Right lung (tissue), 2 donors: ENCODE measurements at regions not wholly inside any gene's neighbourhood (a gene's known extent, or its start where the extent isn't known, plus 50 kb on each side); places are given as distances from the start of the nearest gene placed in this dataset.
"Not testable (repeated sequence)": the region's sequence is repeated elsewhere in the genome, so short reads cannot be mapped to it uniquely, and the experiment has no call there.

ENCODE experiments used
- DNase-seq, 2 donors: peaks; one replicate each; pipeline ENCODE4 v3.0.0-alpha.2; 2013

DNA sequence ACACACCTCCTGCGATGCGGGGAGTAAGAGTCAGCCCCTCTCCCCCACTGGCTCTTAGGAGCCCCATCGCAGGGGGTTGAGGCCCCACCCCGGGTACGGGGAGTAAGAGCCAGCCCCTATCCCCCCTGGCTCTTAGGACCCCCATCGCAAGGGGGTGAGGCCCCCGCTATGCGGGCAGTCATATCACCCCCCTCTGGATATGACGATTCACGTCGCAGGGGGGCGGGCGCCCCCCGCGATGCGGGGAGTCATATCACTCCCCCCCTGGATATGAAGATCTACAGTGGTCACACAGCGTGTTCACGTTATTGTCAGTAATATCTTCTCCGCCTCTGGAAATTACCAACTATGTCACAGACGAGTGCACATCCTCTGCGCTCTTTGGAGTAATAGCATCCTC lies 61.1 kb downstream of the DEFB131A start:
- not testable (repeated sequence) for DNase-seq

DNA sequence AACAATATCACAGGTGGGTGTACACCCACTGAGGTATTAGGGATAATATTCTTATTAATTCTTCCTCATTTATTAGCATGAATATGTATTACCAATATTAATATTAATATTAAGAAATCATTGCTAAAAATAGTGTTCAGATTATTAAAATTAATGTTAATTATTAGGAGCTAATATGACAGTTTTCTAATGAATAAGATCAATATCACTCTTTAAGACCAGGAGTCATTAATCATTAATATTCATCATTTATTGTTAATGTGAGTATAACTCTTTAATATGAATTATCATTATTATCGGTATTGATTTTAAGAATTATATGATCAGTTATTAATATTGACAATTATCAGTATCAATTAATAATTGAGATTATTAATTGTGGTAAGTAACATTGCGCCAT lies 62.5 kb downstream of the DEFB131A start:
- not testable (repeated sequence) for DNase-seq

DNA sequence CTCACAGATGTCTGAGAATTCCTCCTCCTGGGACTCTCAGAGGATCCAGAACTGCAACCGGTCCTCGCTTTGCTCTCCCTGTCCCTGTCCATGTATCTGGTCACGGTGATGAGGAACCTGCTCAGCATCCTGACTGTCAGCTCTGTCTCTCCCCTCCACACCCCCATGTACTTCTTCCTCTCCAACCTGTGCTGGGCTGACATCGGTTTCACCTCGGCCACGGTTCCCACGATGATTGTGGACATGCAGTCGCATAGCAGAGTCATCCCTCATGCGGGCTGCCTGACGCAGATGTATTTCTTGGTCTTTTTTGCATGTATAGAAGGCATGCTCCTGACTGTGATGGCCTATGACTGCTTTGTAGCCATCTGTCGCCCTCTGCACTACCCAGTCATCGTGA lies 68.7 kb downstream of the DEFB131A start:
- DNase-seq: not testable (repeated sequence)

DNA sequence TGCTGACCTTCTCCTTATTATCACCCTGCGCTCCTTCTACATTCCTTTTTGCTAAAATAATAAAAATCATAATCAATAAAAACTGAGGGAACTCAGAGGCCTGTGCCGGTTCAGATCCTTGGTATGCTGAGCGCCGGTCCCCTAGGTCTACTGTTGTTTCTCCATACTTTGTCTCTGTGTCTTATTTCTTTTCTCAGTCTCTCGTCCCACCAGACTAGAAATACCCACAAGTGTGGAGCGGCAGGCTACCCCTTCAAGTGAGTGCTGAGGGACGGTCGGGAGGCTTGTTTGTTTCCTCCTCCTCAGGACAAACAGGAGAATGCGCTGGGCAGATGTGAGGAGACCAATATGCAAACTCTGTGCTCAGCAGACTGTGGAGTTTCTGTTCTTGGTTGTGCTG lies 75.4 kb downstream of the DEFB131A start:
- DNase-seq: not testable (repeated sequence)

- not testable (repeated sequence) for DNase-seq
These were observed 78.7 kb downstream of the DEFB131A start for GRCh38 chr4:9522903-9523302.

DNA sequence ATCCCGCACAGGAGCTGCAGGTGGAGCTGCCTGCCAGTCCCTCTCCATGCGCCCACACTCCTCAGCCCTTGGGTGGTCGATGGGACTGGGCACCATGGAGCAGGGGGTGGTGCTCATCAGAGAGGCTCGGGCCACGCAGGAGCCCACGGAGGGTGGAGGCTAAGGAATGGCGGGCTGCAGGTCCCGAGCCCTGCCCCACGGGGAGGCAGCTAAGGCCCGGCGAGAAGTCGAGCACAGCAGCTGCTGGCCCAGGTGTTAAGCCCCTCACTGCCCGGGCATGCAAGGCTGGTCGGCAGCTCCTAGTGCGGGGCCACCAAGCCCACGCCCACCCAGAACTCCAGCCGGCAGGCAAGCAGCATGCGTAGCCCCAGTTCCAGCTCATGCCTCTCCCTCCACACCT lies 80.2 kb downstream of the DEFB131A start:
- not testable (repeated sequence) for DNase-seq

GRCh38 chr4:9532134-9532862 lies 88.1 kb downstream of the DEFB131A start:
- DNase-seq: peak; percentile 74 to 78

DNA sequence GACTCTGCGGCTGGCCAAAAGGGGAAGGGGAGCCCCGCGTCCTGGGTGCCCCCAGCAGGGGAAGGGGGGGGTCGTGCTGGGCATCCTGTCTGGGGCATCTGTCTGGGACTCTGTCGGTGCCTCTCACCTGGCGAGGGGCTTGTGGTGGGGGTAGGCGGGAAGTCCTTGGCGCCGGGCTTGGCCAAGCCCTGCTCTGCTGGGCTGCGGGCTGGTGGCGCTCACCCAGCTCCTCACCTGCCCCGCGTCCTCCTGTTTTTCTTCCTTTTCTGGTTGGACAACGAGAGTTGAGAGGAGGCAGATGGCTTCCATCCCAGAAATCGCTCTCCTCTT lies 88.6 kb downstream of the DEFB131A start:
- DNase-seq: not testable (repeated sequence)

DNA sequence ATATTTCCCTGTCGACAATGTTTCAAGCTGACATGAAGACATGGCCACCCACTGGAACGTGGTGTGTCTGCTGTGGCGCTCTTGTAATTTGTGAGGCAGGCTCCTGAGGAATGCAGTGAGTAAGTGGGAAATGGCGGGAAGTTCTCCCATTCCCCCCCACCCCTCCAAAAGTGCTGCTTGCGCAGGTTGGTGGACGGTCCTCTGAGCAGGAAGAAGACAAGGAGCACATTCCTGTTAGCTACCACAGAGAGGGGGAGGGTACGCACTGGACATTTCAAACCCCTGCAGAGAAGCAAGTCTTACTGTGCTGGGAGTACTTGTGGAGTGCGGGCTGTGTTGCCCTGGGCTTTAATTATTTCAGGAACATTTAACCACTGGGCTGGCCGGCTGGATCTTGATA lies 92.9 kb downstream of the DEFB131A start:
- not testable (repeated sequence) for DNase-seq

- DNase-seq: not testable (repeated sequence)
These were observed 95.8 kb downstream of the DEFB131A start for GRCh38 chr4:9539939-9540520.

- DNase-seq: not testable (repeated sequence)
These were observed 97.2 kb downstream of the DEFB131A start for GRCh38 chr4:9541388-9541915.

DNA sequence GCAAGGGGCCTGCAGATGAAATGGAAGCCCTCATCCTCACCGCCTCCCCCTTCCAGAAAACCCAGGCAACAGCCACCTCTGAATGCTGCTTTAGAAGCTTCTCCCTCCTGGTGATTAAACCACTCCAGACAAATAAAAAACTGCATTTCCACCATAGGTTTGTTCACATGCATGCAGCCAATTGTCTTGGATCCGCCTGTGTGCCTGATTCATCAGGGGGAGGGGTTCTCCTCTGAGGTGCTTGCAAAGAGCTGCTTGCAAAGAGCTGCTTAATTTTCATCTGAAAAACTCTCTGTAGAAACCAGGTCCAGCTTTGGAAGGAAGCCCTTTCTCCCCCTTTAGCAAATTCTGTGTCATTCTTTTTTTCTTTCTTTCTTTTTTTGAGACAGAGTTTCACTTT lies 100.6 kb downstream of the DEFB131A start:
- not testable (repeated sequence) for DNase-seq

GRCh38 chr4:9547470-9547869 lies 103.3 kb downstream of the DEFB131A start:
- DNase-seq: not testable (repeated sequence)

DNA sequence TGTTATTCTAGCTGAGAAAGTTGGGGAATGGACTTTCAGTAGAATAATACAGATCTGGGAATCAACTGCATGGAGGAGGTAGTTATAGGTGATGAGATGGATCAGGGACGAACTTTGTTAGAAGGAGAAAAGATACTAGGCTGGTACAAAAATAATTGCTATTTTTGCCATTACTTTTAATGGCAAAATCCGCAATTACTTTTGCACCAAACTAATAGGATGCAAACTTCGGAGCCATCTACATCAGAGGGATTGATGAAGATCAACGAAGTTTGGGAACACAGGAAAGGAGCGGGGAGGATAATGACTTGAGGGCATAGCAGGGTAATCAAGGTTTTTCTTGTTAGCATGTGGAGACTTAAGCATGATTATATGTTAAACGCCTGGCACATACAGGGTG lies 111.9 kb downstream of the DEFB131A start:
- DNase-seq: not testable (repeated sequence)

DNA sequence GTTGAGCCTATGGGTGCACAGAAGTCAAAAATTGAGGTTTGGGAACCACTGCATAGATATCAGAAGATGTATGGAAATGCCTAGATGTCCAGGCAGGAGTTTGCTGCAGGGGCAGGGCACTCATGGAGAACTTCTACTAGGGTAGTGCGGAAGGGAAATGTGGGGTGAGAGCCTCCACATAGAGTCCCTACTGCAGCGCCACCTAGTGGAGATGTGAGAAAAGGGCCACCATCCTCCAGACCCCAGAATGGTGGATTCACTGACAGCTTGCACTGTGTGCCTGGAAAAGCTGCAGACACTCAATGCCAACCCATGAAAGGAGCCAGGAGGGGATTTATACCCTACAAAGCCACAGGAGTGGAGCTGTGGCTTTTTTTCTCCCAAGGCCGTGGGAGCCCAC lies 133.7 kb downstream of the DEFB131A start:
- not testable (repeated sequence) for DNase-seq

DNA sequence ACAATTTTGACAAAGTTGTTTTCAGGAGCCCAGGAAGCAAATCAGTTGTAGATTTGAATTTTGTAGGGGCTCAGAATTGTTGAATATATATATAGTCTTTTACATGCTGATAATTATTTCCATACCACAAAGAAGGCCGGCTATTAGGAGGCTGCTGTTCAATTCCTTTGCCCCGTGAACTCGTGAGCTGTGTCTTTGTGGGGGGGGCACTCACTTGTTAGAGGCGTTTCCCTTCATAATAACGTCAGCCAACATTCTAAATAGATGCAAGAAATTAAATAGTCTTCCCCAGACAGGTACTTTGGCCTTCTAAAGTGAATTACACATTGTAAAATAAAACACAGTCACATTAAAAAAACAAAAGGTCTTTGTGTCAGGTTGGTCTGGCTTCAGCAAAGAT lies 138.7 kb downstream of the DEFB131A start:
- DNase-seq: not testable (repeated sequence)

GRCh38 chr4:9592010-9592409 lies 147.8 kb downstream of the DEFB131A start:
- no peak for DNase-seq

- no peak for DNase-seq
These were observed 150.7 kb downstream of the DEFB131A start for GRCh38 chr4:9594948-9595347.

- DNase-seq: not testable (repeated sequence)
These were observed 151.3 kb downstream of the DEFB131A start for GRCh38 chr4:9595531-9595930.

DNA sequence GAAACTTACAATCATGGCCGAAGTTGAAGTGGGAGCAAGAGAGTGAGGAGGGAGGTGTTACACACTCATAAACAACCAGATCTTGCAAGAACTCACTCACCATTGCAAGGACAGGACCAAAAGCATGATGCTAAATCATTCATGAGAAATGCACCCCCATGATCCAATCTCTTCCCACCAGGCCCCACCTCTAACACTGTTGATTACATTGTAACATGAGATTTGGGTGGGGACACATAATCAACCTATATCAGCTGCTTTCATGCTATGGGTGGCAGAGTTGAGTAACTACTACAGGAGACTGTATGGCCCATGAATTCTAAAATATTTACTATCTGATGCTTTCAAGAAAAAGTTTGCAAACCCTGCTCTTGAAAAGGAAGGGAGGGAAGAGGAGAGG lies 155.1 kb downstream of the DEFB131A start:
- DNase-seq: no peak

DNA sequence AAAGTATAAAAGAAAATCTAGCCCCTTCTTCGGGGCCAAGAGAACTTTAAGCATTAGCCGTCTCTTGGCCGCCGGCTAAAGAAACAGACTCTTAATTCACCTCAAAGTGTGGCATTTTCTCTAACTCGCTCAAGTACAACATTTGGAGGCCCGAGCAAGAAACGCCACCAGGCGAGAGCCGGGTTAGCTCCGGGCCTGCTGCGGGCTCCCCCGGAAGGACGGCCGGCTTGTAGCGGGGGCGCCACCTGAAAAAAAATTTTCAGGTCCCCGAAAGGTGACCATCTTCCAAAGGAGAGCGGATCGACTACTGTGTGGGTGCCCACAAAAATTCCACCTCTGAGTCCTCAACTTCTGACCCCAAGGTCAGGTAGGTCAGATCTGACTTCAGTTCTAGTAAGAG lies 156.0 kb downstream of the DEFB131A start:
- DNase-seq: no peak

DNA sequence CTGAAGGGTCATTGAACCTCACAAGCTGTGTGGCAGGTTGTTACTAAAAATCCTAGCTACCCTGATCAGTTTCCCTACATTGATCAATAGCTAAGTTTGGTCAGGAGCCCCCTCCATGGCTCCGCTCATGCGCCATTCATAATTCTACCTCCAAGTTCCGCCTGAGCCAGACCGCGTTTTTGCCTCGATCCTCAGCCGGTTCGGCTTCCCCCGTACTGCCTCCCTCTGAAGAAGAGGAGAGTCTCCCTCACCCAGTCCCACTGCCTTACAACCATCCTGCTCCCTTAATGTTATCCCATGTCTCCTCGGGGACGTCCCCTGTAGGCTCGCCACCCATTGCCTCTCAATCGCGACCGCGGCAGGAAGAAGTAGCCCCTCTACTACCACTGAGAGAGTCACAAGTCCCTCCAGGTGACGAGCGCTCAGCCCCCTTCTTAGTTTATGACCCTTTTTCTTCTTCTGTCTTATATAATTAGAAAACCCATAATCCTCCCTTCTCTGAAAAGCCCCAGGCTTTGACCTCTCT lies 158.2 kb downstream of the DEFB131A start:
- DNase-seq: no peak
